GM10248 (cell line): ENCODE measurements at regions not wholly inside any gene's neighbourhood (a gene's known extent, or its start where the extent isn't known, plus 50 kb on each side); places are given as distances from the start of the nearest gene placed in this dataset.

Experiments used
- CTCF ChIA-PET: fragments of 300-600 bp; sonication (Branson Sonifier 250); formaldehyde crosslinking; extraction: SDS; loops from one replicate; lab custom pipeline; 2021; ENCODE audit warnings: antibody characterized with exemption; lab: Yijun Ruan, JAX
- POLR2A ChIA-PET: fragments of 350-650 bp; sonication (Branson Sonifier 250); formaldehyde crosslinking; extraction: SDS; loops from one replicate; lab custom pipeline; 2020; ENCODE audit warnings: antibody characterized with exemption; lab: Yijun Ruan, JAX
- DNase-seq: peaks from one replicate; pipeline ENCODE4 v3.0.0; 2012; ENCODE audit errors: extremely low spot score
- CTCF ChIP-seq: IDR thresholded peaks from 2 replicates; pipeline ENCODE4 v1.5.1; 2012; ENCODE audit warnings: mild to moderate bottlenecking, low read depth; ENCODE audit errors: extremely low read depth, missing control alignments, control extremely low read depth

GRCh38 chr16:26433807-26434206 lies 632.9 kb upstream of the C16orf82 start:
- no peak for DNase-seq
- ChIA-PET CTCF (no interaction called here), POLR2A (no interaction called here)
- no peak for TF ChIP-seq CTCF

- no peak for TF ChIP-seq CTCF
- DNase-seq: no peak
- ChIA-PET CTCF (no interaction called here), POLR2A (no interaction called here)
Observed at GRCh38 chr16:26441178-26441577, 625.5 kb upstream of the C16orf82 start.

- POLR2A ChIA-PET: no interaction called here
- no peak for TF ChIP-seq CTCF
- no peak for DNase-seq
- CTCF ChIA-PET: interaction anchor here (1.3 kb wide), 1 partner anchor 11 kb away, joined by 3 read pairs; no protein-coding TSS in a partner anchor
Observed at GRCh38 chr16:26442321-26442720, 624.4 kb upstream of the C16orf82 start.

- ChIA-PET CTCF (interaction anchor here (1.1 kb wide), 1 partner anchor 16 kb away, joined by 3 read pairs; no protein-coding TSS in a partner anchor), POLR2A (no interaction called here)
- no peak for TF ChIP-seq CTCF
- DNase-seq: no peak
Observed at GRCh38 chr16:26447570-26447969, 619.2 kb upstream of the C16orf82 start.

- no peak for DNase-seq
- POLR2A ChIA-PET: no interaction called here
- CTCF ChIA-PET: interaction anchor here (1.2 kb wide), 1 partner anchor 10 kb away, joined by 3 read pairs; no protein-coding TSS in a partner anchor
- TF ChIP-seq CTCF: no peak
Observed at GRCh38 chr16:26453215-26453614, 613.5 kb upstream of the C16orf82 start.

- DNase-seq: no peak
- ChIA-PET CTCF (interaction anchor here (1.2 to 1.7 kb wide), 2 partner anchors 11 to 29 kb away, joined by 3 read pairs; no protein-coding TSS in a partner anchor), POLR2A (no interaction called here)
- TF ChIP-seq CTCF: no peak
Observed at GRCh38 chr16:26454102-26454501, 612.6 kb upstream of the C16orf82 start.
